Panc1 (cell line): ENCODE measurements at regions not wholly inside any gene's neighbourhood (a gene's known extent, or its start where the extent isn't known, plus 50 kb on each side); places are given as distances from the start of the nearest gene placed in this dataset.

Experiments
- POLR2AphosphoS5 ChIP-seq: IDR thresholded peaks from 2 replicates; pipeline ENCODE4 v1.6.1; 2012; ENCODE audit warnings: mild to moderate bottlenecking, low read depth, low read length, moderate library complexity
- SIN3A ChIP-seq: IDR thresholded peaks from 2 replicates; pipeline ENCODE4 v1.6.1; 2012; ENCODE audit warnings: low read depth, mild to moderate bottlenecking, low read length, moderate library complexity, borderline replicate concordance; ENCODE audit not compliant: insufficient read depth
- TF ChIP-seq, protein P1 (sequence below): fragments of 450-650 bp; IDR thresholded peaks from 2 replicates; pipeline ENCODE4 v1.5.1; 2017; ENCODE audit warnings: mild to moderate bottlenecking
- TF ChIP-seq, protein P2 (sequence below), 2 experiments: IDR thresholded peaks; 2 replicates each; pipeline ENCODE4 v1.6.1; 2011 to 2012; ENCODE audit warnings: low read depth in 2 of 2, control low read depth in 1 of 2, low read length in 1 of 2, mild to moderate bottlenecking in 1 of 2, moderate library complexity in 1 of 2; ENCODE audit not compliant: insufficient read depth in 1 of 2

DNA sequence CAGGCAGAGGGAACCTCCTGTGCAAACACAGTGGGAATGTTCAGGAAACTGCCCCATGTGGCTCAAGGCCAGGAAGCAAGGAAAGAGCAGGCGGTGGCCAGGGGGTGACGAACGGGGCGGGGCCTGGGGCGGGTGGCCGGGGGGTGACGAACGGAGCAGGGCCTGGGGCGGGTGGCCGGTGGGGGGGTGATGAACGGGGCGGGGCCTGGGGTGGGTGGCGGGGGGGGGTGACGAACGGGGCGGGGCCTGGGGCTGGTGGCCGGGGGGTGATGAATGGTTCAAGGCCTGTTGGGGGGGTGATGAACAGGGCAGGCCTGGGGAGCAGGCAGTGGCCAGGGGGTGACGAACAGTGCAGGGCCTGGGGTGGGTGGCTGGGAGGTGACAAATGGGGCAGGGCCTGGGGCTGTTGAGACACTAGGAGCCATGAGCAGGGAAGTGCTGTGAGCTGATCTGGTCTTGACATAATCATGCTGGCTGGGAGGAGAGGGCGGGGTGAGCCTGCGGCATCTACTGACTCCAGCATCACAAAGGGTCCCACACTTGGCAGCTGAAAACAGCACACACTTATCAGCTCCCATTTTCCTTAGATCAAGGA, 62.7 kb upstream of the FBRSL1 start:
- TF ChIP-seq POLR2AphosphoS5: no peak
- TF ChIP-seq, protein P1, sequence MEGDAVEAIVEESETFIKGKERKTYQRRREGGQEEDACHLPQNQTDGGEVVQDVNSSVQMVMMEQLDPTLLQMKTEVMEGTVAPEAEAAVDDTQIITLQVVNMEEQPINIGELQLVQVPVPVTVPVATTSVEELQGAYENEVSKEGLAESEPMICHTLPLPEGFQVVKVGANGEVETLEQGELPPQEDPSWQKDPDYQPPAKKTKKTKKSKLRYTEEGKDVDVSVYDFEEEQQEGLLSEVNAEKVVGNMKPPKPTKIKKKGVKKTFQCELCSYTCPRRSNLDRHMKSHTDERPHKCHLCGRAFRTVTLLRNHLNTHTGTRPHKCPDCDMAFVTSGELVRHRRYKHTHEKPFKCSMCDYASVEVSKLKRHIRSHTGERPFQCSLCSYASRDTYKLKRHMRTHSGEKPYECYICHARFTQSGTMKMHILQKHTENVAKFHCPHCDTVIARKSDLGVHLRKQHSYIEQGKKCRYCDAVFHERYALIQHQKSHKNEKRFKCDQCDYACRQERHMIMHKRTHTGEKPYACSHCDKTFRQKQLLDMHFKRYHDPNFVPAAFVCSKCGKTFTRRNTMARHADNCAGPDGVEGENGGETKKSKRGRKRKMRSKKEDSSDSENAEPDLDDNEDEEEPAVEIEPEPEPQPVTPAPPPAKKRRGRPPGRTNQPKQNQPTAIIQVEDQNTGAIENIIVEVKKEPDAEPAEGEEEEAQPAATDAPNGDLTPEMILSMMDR: no peak
- TF ChIP-seq, protein P2, sequence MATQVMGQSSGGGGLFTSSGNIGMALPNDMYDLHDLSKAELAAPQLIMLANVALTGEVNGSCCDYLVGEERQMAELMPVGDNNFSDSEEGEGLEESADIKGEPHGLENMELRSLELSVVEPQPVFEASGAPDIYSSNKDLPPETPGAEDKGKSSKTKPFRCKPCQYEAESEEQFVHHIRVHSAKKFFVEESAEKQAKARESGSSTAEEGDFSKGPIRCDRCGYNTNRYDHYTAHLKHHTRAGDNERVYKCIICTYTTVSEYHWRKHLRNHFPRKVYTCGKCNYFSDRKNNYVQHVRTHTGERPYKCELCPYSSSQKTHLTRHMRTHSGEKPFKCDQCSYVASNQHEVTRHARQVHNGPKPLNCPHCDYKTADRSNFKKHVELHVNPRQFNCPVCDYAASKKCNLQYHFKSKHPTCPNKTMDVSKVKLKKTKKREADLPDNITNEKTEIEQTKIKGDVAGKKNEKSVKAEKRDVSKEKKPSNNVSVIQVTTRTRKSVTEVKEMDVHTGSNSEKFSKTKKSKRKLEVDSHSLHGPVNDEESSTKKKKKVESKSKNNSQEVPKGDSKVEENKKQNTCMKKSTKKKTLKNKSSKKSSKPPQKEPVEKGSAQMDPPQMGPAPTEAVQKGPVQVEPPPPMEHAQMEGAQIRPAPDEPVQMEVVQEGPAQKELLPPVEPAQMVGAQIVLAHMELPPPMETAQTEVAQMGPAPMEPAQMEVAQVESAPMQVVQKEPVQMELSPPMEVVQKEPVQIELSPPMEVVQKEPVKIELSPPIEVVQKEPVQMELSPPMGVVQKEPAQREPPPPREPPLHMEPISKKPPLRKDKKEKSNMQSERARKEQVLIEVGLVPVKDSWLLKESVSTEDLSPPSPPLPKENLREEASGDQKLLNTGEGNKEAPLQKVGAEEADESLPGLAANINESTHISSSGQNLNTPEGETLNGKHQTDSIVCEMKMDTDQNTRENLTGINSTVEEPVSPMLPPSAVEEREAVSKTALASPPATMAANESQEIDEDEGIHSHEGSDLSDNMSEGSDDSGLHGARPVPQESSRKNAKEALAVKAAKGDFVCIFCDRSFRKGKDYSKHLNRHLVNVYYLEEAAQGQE (IDR thresholded peaks at IDR 0.05; ENCODE audit: insufficient read depth in 1 of 2, low read depth in 2 of 2, low read length in 1 of 2): no peak
- no peak for TF ChIP-seq SIN3A
